Tongue (tissue), 1 donor: ENCODE measurements at regions not wholly inside any gene's neighbourhood (a gene's known extent, or its start where the extent isn't known, plus 50 kb on each side); places are given as distances from the start of the nearest gene placed in this dataset.

Experiments used
- DNase-seq: peaks from one replicate; pipeline ENCODE4 v3.0.0-alpha.2; 2015

DNA sequence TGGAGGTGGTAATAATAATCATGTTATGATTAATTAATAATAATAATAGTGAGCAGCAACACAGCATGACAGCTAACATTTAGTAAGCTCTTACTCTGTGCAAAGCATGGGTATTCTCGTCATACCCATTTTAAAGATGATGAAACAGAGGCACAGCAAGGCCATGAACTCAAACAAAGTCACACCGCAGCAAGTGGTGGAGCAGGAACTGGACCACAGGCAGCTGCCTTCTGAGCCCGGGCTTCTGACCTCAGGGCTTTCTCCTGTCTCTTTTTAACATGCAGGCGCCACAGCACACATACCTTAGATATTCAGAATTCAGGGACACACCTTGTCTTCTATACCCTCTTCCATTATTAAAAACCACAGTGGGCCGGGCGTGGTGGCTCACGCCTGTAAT lies 50.7 kb upstream of the SPATA12 start:
- DNase-seq, result no peak

DNA sequence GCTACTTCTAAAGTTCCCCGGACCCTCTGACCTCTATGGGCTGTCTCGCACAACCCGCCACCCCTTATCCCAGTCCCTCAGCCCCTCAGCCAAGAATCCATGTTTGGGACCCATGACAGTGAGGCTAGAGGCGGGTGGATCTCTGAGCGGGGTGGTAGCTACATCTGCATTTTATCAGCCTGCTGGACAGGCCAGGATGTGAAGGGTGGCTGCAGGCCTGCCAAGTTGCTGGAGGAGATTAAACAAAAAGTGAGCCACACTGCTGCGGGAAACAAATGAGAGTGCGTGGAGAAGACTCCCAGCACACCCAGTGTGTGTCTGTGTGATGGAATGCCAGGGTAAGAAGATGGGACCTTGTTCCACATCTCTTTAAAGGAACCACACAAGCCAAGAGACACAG lies 51.1 kb upstream of the SPATA12 start:
- no peak for DNase-seq

DNA sequence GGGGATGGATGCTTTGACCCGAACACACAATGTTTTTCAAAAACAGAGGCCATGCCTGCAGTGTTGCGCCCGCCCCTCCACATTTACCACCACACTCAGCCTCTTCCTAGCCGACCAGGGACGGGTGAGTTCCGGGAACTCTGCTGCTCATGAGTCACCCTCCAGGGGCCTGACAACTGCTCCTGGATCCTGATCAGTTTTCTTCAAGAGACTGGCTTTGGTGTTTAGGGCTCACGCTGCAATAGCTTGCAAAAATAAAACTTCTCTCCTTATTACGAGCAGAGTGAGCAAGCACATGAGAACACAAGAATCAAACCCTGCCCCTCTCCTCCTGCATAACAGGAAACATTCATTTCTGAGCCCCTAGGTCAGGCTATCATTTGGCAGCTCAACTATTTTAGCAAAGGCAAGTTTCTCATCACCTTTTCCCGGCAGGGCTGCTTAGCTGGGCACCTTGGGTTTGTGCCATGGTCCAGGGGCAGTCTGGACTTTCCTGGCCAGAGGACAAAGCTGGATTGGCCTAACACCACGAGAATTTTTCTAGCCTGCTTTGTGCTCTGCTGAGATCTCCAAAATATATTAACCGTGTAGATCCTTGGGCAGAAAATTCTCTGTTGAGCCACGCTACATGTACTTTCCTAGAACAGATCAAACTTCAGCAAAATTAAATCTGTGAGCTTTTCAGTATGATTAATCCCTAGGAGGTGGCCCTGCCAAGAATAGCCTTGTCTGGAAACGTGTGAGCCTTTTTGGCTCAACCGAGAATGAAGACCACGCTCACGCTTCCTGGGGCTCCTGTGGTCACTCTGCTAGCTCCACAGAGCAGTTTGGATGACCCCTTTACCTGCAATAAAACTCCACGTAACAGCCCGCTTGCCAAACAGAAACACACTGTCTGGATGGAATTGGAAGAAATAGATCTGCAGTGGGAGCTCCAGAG lies 52.7 kb upstream of the SPATA12 start:
- DNase-seq, result peak; percentile 83

DNA sequence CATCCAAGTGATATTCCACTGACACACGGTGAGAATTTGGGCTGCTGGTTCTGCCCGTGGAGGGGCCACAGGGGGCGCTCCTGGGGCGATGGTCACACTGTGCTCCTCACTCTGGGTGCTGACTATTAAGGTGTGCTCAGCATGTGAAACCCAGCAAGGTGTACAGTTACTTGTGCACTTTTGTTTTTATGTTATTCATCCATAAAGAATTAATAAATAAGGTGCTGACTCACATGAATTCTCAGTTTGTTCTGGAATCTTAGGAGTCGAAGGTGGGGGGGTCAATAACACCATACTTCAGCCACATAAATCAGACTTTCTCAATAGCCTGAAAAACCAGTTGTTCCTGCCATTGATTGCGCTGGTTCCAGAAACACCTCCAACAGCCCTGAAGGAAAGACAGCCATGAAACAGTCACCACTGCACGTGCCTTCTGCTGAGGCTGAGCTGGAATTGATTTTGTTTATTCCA lies 53.5 kb upstream of the SPATA12 start:
- no peak for DNase-seq

DNA sequence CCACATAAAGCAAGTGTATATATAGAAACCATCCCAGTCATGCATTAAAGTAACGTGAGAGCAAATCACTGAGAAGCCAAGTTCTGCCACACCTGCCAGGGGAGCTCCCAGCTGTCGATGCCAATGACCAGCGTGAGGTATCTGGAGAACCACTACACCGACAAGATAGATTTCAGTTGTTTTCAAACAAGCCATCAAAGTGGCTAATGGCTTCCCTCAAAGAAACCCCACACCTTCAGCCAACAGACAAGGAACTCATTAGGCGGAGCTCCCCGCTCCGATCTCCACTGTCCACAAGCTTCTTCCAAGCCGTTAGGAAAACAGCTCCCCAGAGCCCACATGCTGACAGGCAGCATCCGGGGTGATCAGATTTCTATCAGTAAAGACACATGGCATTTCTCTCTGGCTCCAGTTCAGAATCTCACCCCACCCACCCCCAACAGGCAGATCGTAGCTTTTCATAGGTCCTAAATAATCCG lies 54.2 kb upstream of the SPATA12 start:
- DNase-seq, result peak; percentile 84

DNA sequence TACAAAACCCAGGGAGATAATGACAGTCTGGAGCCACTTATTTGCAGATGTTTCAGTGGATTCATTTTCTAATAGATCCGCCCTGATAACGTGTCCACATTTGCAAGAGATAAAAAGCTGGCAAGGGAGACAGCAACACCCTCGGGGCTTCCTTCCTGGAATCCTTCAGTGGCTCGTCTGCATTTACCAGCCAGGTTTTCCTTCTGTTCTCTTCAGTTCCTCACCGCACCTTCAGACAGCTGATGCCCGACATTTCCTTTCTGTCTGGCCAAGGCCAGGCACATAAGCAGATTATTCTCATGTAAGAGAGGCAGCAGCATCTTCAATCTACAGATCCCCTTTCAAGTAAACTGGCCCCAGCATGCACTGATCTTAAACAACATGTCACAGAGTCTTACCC lies 56.2 kb upstream of the SPATA12 start:
- DNase-seq, result no peak

DNA sequence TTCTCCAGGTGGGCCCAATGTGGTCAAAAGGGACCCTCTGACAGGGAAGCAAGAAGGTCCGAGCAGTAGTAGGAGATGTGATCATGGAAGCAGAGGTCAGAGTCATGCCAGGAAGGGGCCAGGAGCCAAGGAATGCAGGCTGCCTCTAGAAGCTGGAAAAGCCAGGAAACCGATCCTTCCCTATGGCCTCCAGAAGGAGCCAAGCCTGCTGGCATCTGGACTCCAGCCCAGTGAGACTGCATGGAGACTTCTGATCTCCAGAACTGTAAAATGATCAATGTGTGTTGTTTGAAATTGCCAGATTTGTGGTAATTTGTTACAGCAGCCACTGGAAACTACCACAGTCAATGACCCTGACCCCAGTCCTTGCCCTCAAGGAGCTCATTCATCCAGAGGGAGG lies 56.8 kb upstream of the SPATA12 start:
- DNase-seq, result no peak

DNA sequence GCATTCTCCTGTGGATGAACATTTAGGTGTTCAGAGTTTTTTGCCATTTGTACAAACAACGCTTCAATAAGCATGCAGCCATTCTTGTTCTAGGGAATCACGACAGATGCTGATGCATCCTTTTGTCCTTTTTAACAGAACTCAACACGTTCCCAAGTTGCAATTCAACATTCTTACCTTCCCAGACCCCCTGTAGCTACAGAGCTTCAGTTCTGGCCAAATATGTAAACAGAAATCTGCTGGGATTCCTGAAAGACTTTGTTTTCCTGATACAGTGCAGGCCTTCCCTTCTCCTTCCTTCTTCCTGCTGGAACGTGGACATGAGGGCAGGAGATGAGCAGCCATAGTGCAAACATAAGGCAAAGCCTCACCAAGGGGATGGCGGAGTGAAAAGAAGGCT lies 59.1 kb upstream of the SPATA12 start:
- DNase-seq, result no peak

DNA sequence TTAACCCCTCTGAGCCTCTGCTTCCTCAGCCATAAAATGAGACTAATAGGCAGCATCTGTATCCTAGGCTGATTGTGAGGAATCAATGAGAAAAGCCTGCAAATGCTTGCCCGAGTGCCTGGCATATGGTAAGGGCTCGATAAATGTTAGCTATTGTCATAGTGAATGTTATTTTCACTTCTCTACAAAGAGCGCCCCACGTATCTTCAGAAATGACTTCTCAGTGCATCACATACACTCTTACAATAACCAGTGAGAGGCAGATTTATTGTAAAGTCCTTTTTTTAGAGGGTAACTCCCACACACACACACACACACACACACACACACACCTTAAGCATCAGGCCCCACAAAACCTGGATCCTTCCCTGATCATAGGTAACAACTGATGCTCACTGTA lies 60.5 kb upstream of the SPATA12 start:
- no peak for DNase-seq

DNA sequence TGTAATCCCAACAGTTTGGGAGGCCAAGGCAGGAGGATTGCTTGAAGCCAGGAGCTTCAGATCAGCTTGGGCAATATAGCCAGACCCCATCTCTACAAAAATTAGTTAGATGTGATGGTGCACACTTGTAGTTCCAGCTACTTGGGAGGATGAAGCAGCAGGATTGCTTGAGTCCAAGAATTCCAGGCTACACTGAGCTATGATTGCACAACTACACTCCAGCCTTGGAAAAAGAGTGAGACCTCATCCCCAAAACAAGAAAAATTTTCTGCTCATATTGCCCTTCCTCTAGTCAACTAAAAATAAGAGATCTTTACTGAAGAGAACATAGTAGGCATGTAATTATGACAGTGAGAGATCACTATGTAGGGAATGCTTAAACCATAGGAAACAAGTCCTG lies 60.9 kb upstream of the SPATA12 start:
- DNase-seq, result no peak

DNA sequence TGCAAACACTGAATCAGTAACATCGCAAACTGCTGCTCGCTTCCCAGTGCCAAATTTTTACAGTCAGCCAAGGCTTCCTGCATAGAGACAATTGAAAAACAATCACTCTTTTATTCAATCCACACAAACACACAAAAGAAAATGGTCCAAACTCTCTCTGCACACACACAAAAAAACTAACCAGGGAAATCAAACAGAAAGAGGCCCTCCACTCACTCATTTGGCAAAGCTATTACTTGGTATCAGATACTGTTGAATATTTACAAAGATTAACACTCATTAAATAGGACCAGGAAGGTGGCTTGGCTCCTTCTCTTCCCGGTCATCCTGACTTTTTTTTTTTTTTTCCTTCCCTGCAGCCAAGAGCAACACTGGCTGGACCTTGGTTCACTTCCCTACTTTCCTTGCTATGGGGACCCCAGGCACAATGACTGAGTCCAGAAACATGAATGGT lies 62.4 kb upstream of the SPATA12 start:
- peak; percentile 63 for DNase-seq

DNA sequence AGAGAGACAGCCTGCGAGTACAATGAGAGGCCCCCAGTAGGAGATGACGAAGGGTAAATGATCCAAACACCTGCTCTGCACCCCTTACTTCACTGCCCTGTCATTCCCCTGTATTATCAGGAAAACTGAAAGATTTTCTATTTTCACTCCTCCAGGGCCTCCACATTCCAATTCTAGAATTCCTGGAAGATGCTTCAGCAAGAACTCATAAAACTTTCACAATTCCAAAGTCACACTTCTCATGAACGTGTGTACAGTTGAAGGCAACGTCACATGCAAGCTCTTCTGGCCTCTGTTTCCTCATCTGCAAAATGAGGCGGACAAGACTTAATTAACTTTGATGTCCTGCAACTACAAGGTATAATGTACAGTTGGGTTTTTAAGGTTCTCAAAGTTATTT lies 62.8 kb upstream of the SPATA12 start:
- DNase-seq, result no peak

DNA sequence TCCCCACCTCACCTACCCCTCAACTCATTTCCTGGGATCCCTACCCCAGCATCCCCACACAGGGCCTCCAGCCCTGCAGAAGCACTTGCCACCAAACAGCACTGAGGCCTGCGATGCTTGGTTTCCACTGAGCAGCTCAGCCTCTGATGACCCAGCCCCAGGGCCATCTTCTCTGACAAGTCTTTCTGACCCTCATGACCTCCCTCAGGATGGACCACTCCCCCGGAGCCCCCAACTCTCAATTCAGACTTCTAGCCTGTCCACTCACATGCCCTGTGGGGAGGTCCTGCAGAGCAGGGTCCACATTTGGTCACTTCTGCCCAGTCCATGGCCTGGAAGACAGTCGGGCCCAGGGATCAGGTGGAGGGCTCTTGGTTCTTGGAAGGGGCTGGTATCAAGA lies 63.4 kb upstream of the SPATA12 start:
- no peak for DNase-seq

DNA sequence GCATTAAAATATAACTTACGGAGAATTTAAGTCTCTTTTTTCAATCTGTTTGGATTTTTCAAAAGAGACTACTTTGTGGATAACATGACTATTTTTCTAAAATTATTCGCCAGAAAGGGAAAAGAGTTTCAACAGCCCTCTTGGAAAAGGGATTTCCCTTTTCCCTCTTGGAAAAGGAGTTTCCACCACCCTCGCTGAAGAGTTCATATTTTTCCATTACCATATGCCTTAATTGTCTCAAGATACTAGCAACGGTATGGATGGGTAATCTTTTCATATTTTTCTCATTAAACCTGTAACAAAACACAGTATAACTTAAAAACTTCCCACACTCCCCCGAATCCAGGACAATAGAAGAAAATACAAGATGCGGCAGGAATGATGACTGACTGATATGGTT lies 66.1 kb upstream of the SPATA12 start:
- no peak for DNase-seq

DNA sequence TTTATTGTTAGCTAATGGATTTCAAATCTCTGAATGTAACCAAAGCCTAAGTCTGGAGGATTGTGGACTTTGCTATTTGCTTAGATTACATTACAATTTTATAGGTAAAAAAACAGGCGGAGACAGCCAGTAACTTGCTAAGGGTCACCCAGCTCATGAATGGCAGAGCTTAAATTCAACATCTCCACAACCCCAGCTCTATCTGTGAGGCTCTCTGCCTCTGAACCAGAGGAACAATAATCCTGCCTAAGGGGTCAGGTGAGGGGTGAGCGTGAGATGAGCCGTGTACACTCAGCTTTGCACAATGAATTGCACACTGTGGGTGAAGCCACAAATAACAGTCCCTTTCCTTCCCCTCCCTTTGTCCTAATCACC lies 69.8 kb upstream of the SPATA12 start:
- no peak for DNase-seq

DNA sequence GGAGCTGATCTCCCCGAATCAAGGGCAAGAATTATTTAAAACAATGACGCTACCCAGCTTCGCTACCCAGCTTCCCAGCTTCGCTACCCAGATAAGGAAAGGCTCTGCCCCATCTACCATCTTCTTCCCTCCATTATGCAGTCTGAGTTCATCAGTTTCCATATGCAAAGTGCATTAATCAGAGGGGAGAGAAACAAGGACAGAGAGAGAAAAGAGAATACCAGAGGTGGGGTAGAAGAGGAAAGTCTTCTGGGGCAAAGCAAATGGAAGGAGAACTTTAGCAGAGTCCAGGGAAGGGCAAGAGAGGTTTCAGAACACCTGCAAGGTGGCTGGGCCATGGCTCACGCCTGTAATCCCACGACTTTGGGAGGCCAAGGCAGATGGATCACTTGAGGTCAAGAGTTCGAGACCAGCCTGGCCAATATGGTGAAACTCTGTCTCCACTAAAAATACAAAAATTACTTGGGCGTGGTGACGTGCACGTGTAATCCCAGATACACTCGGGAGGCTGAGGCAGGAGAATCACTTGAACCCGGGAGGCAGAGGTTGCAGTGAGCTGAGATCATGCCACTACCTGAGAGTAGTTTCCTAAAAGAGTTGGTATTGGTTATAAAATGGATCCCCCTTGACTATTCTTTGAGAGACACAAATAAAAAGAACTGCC lies 70.4 kb upstream of the SPATA12 start:
- no peak for DNase-seq

DNA sequence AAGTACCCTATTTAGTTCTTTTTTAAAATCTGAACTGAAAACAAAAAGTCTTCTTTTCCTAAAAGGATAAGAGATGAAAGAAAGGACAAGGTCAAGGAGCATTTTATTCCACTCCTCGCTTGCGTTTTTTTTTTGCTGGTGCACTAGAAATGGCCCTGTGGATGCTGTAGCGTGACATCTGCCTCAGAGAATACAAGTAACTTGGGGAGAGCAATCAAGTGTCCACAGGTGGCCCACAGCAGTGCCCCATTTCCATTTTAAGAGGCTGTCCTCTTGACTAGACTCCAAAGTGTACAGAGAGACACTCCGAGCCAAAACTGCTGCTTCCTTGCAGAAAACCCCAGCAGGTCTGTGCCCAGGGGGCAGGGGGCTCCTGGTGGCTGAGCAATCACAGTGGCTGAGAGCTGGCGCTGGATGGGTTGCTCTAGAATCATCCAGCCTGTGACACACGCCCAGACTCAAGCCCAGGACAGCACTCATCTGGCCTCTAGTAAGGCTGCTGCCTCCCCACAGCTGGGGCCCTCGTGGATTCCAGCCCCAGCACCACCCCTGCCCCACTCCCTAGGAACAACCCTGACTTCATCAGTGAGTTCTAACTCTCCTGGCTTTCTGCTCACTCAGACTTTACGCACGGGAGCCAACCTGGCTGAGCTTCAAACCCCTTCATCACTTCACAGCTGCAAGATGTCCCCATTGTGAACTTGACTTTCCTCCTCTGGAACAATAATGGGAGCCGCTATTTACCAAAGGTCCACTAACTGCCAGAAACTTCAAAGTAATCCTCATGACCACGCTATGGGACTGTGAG lies 71.1 kb upstream of the SPATA12 start:
- peak; percentile 75 for DNase-seq

DNA sequence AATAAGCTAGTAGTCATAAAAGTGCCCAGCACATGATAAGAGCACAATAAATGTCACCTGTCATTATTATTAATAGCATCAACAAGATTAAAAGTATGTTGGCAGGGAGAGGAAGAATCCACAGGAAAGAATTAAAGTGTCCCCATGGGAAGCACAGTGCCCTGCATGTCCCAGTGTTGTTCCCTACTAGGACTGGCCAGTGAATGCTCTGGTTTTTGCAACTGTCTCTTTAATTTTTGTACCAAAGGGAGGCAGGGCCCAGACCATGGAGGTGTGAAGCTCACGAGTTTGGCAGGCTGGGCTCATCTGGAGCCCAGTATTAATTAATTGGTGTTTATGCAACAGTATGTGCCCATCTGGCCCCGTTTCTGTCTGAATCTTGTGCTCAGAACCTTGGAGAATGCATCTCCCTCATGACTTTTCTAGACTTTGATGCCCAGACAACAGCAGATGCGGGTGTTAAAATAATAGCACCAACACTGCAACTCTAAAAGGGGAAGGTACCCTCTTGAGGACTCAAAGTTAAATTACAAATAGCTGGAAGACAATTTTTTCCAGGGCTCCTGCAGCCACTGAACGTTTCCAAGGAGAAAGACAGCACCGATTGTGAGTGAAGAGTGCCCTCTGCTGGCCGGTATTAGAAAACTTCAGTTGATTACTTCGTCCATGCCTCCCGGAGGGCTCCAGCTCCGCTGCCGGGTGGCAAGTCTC lies 71.9 kb upstream of the SPATA12 start:
- peak; percentile 96 for DNase-seq

DNA sequence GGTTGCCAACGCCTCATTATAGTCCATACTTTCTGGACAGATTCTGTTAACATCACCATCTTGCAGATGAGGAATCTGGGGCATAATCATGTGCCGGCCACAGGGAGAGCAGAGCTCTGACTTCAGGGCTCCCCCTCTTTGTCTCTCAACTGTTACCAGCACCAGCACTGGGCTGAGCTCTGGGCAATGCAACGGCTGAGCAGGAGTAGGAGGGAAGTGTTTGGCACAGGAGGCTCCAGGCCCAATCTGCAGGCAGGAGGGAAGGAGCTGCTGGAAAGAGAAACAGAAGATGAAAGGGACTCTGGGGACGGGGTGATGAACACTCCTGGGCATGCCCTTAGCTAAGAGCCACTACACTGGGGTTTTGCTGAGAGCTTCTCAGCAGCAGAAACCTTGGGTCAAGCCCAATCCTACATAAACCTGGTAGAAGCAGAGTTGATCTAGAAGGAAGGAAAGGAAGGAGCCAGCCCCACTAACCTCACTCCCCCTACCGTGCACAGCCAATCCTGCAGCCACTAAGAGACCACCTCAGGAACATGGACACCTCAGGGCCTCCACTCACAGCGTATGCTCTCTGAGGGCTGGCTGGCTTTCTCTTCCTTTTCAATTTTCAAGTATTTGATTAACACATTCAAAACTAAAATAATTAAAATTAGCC lies 73.1 kb upstream of the SPATA12 start:
- no peak for DNase-seq

DNA sequence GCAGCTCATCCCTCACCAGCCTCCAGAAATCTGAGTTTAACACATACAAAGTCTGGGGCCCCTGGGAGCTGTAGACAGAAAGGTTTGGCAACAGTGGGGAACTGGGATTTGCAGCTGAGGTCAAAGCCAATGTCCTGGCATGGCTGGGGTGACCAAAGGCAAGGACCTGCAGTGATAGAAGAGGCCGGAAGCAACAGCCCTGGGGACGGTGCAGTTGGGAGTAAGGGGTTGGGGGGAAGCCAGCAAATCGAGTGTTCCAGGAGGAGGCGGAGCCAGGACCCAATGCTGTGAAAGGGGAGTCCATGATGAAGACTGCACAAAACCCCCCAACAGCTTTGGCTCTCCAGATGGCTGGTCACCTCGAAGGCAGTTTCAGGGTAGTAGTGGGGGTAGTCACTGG lies 74.1 kb upstream of the SPATA12 start:
- no peak for DNase-seq

DNA sequence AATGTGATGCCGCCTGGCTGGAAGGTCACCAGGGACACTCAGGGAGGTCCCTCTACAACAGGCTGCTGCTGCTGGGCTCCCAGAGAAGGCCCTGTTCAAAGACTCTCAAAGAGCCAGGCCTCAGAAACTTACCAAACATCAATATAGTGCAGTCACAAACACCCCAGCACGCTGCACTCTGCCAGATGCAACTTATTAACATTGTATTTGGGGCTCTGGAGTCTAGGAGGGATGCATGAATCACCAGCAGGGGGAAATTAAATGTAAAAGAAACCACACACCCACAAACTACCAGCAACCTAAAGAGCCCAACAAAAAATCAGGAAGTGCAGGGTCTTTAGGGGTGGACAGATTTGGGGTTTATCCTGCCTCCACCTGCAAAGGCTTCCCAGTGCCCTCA lies 74.6 kb upstream of the SPATA12 start:
- DNase-seq, result no peak
